Raji (cell line): ENCODE measurements at regions not wholly inside any gene's neighbourhood (a gene's known extent, or its start where the extent isn't known, plus 50 kb on each side); places are given as distances from the start of the nearest gene placed in this dataset.

Experiments
- POLR2A ChIP-seq: IDR thresholded peaks from 2 replicates; pipeline ENCODE4 v1.6.1; 2011; ENCODE audit warnings: low read depth, low read length, control low read depth; ENCODE audit not compliant: insufficient read depth

DNA sequence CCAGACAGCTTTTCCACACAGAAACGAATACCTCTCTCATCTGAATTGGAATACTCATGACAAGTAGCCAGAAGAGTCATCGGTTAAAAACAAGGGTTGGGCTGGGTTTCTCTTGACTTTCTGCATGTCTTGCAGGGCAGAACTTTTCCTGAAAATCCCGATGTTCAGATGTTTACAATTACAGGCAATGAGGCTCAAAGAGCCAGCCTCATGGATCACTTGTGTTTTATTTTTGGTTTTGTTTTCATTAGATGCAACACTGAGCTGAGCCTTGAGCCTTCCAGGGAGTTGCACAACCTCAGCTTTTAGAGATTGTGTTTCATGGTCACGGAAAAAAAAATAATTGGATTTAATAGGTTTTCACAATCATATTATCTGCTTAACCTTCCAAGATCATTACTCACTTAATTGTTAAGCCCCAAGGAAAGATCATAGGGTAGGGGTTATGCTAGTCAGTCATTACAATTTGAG lies 288.1 kb upstream of the PRDM1 start:
- TF ChIP-seq POLR2A = no peak

DNA sequence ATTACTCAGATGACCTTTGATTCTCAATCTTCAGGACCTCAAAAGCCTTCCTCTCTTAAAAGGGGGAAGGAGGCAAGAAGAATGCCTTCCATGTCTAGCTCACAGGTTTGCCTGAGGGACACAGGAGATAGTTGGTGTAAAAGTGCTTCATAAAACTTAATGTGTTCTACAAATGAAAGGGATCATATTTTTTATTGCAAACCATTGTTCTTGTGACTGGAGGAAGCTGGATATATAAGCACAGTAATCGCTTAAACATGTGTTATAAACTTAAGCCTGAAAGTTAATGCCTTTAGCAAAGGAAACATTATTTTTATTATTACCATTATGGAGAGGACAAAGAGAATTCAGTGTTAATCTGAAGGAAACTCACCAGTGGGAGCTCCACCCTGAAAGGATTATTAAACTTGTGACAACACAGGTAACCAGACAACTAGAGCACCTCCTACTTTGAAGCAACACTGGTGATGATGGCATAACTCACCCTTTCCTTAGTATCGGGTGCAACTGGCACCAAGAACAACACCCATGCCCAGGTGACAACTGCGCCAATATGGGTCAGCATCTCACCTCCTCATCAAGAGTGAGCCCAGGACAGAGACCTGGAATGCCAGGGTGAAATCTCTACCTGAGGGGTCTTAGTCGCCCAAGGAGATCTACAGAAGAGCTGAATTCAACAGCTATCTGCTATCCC lies 288.7 kb upstream of the PRDM1 start:
- no peak for TF ChIP-seq POLR2A

DNA sequence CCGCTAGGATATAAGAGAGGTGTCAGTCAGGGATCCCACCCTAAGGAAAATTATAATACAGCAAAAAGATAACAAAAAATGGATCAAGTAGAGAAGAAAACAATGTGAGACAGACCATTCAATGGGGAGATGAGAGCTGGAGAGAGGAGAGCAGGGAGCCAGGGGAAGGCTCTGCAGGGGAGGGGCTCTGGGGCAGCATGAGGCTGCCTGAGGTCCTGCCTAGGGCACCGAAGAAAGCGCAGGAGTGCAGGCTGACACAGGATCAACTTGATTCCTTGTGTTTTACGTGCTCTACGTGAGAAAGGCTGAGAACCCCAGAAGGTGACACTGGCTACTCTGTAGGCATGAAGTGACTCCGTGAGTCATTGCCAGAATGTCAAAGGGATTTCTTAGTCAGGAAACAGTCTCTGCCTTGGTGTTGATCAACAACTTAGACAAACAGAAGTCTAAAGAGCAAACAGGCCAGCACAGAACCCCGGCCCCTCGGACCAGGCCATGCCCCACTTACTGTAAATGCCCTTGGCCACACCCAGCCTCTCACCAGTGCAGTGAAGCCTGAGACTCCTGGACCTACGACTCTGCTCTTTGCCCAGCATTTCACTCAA lies 290.1 kb upstream of the PRDM1 start:
- no peak for TF ChIP-seq POLR2A

DNA sequence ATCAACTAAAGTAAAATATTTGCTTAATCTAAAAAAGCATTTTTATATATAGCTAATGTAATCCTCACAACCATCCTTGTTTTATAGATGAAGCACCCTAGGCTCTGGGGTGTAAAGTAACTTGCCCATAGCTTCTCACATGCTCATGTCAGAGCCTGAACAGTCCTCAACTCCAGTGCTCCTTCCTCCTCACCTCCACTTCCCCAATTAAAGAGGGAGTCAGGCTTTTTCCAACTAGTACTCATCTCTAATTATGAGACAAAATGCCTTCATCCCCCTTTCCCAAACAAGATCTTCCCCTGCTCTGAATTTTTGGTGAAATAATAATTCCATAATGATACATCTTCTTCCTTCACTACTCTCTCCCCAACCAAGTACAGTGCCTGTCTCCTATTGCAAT lies 290.8 kb upstream of the PRDM1 start:
- TF ChIP-seq POLR2A = no peak

DNA sequence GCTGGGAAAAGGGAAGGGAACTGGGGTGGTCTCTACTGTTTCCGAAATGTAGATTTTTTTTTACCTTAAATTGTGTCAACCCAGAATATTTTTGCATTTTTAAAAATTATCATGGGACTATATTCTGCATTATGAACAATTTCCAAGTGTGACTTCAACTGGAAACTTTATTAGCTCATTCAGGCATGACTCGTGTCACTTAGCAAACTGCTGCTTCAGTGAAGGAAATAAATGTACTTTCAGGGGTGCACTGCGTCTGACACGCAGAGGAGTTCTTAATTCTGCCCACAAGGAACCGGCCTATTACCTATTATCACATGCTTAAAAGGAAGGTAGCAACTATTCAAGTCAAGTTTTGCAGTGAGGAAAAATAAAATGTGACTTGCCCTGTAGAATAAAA lies 291.3 kb upstream of the PRDM1 start:
- no peak for TF ChIP-seq POLR2A

DNA sequence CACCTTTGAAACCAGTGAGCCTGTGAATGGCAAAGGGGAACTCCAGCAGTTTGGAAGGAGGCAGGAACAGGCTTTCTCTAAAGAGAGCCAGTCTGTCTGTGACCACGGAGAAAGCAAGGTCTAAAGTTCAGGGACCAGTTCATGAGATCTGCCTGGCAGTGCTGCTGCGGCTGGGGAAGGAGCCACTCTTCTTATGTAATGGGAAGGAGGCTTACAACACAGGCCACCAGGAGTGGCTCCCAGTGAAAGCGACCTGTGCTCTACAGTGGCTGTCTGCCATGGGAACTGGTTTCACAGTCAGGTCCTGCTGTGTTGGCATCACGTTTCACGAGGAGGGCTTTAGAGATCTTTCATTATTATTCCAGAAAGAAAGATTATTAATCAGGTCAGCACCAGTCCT lies 291.9 kb upstream of the PRDM1 start:
- TF ChIP-seq POLR2A = no peak

DNA sequence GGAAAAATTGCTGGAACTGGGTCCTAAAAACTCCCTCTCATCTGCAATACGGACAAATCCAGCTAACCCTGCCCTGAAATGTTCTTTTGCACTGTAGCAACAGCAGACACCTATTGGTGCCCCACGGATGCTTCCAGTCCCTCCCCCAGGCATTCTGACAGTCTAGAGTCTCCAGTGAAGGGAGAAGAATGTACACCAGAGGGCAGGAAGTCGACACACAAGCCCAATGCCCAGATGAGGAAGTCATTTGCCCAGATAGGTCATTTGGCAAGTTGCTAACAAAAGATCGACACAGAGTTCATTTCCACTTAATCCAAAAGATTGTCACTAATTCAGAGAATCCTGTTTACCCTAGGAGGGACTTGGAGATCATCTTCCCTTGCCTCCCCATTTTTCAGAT lies 293.0 kb upstream of the PRDM1 start:
- 0 out of 2 replicates have a peak, but pooled peaks have one; percentile 24 for TF ChIP-seq POLR2A

DNA sequence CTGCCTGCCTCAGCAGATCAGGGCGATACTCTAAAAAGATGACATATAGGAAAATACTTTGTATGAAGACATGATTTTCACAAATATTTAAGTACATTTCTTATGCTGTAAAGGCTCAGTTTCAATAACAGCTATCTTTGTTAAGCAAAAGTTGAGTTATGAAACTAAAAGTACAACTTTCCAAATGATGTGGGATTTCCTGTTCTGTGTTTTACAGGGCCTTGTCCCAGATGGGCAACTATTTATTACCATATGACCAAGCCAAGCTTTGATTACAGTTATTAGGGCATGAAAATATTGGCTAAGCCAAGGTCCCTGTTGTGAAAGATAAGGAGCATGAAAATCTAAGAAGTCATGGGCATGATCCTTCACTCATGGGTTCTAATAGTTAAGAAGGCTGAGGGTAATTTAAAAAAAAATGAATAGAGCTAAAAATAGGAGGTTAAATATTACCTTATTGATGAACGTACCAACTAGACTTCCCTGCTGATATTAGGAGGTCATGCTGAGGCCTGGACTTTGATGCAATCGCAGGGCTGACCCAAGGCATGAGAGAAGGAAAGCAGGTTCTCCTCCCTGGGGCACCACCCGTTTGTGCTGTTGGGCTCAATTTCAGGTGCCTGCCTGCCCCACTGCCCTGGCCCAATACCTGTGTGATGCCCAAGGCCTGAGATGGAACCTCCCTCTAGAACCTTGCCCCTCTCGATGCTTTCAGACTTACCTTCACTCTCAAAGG lies 294.4 kb upstream of the PRDM1 start:
- no peak for TF ChIP-seq POLR2A

DNA sequence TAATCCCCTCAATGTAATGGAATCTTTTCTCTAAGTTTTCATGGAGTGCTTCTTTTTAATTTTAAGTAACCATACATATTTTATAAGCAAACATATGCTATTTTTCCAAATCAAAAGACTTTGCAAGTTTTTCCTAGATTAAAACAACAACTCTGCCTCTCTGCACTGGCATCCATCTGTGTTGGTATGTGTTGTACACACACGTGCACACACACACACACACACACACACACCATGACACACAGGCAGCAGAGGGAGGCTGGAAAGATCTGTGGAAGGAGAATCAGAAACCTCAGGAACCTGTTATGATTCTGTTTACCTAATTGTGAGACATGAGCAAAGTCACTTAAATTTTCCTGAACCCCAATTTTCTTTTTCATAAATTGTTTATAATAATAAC lies 295.0 kb upstream of the PRDM1 start:
- no peak for TF ChIP-seq POLR2A

DNA sequence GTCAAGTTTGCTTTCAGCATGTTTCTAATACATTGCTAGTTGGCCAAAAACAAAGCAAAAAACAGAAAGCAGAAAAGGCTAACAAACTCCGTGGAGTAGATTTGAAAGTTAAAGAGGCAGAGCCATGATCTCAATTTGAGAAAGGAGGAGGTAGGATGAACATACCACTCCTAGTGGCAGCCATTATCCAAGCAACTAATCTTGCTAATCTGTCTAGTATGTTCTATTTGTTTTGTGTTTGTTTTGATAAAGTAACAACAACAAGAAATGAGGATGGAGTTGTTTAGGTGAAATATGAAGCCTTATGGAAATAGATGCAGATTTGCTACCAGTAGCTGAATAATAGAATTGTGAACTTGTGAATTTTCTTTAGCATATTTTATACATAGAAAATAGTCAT lies 295.5 kb upstream of the PRDM1 start:
- TF ChIP-seq POLR2A = no peak

DNA sequence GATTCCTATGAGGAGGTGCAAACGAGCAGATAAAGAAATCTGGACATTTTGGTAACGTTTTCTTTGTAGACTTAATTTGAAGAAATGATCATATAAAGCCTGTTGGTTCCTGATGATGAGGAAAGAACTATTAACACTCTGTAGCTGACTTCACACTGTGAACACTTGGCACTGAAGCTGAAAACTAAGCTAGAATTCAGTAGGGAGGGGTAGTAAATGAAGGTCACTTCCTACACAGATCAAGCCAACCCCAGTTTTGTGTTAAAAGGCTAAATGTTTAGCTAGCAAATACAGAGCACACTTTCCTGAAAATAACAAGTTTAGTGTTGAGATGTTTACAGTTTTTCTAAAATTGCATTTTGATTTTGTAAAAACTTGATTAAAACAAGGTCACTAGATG lies 296.2 kb upstream of the PRDM1 start:
- no peak for TF ChIP-seq POLR2A

DNA sequence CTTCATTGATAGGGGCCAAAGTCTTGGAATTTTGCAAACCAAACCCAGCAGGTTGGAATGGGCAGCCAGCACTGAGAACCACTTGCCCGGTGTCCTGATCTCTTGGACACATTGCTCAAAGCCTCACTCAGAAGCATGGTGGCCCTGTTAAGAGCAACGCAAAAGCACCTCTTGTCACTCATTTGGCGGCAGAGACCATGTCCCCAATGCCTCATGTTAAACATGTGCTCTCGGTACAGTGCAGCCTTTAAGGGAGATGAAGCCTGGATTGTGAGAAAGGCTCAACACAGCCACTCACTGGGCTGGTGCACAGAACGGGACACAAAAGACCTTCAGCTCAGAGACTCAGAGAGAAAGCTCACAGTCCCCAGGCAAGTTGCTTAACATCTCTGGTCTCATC lies 298.4 kb upstream of the PRDM1 start:
- no peak for TF ChIP-seq POLR2A

DNA sequence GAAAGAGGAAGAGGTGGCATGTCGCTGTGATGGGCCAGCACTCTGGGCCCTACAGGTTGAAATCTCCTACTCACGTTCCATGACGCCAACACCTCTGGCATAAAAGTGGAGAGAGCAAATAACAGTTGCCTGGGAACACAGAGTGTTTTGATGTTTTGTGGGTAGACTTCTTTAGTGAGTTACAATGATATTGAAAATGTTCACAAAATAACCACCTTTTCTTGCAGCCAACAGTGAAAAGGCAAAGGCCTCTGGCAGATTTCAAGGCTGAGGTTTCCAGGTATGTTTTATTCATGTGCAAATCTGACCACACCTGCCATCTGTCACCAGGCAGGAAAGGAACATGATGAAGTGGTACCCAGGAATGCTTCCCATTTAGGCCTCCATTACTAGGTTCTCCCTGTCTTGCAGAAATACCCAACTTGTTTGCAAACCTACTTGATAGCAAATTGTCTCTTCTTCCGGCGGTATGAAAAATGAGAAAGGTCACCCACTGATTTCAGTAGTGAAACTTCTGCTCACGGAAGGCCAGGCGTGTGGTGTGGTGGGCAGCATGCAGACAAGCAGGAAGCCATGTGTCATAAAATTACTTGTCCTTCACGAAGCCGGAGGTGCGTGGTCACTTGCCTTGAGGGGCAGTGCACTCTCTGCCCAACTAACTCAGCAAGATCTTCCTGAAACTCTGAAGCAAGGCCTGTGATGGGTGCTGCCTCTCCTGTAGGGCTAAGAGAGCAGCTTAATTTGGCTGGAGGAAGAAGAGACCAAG lies 299.1 kb upstream of the PRDM1 start:
- no peak for TF ChIP-seq POLR2A

DNA sequence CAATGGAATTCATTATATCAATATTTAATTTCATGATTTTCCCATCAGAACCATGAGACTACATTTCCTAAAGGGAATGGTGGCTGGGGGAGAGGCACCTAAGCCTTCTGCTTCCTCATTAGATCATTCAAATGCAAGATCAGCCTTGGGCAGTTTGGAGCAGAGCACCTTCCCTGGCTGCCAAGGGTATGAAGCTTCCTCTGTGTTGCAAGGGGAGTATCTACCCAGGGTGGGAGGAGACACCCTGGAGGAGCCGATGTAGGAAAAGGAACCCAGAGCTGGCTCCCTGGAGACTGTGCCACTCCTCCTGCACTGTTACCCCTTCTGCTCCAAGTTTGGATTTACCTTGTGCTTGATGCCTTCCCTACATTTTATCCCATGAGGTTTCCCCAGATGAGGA lies 299.7 kb upstream of the PRDM1 start:
- no peak for TF ChIP-seq POLR2A

DNA sequence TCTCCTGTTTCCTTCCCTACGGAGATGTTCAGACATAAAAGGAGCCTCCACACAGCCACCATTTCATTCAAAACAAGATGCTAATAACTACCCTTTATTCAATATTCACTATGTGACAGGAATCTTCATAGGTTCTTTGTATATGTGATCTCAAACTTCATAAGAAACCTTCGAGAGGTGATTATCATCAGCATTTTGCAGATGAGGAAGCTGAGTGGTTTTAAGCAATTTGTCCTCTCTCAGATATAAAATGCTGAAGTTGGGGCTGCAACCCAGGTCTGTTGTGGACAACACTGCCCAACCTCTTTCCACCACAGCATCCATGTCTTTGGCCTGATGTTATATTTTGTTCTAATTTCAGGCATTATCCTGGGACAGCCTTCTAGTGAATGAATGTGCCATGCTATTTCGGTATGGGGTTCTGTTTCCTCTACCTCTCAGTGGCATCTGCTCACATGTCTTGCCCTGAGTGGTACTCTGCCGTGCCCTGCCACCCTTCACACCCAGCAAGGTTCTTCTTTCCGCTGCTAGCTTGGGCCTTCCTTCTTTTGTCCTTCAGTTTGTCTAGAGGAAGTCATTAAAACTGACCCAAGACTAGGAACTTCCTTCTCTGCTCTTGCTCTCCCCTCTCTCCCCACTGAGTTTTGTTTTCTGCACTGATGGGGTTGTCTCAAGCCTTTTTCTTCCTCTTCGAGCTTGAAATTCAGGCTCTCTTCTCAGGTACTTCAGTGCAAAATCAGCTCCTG lies 300.9 kb upstream of the PRDM1 start:
- TF ChIP-seq POLR2A = no peak
